ENCODE measurements at regions not wholly inside any gene's neighbourhood (a gene's known extent, or its start where the extent isn't known, plus 50 kb on each side); places are given as distances from the start of the nearest gene placed in this dataset.

GRCh38 chr13:104715111-104715510, 1648.9 kb upstream of the SLC10A2 start:
- TF ChIP-seq EZH2 (IDR thresholded peaks at IDR 0.05; ENCODE audit: borderline replicate concordance) (no peak), CTCF (IDR thresholded peaks at IDR 0.05; ENCODE audit: poor library complexity) (no peak)

Data from hepatocyte (in vitro differentiated cells).